Heart left ventricle (tissue), 13 donors: ENCODE measurements at regions not wholly inside any gene's neighbourhood (a gene's known extent, or its start where the extent isn't known, plus 50 kb on each side); places are given as distances from the start of the nearest gene placed in this dataset.

Experiments used
- CTCF ChIP-seq, 12 donors: fragments of 200-600 bp; sonication (generic) in 4 of 12; IDR thresholded peaks; one replicate each; pipeline versions ENCODE4 v1.5.0 to v1.8.0; 2018 to 2022; ENCODE audit warnings: antibody characterized with exemption in 12 of 12, mild to moderate bottlenecking in 5 of 12
- POLR2A ChIP-seq, 2 donors: fragments of 450-650 bp; IDR thresholded peaks; one replicate each; pipeline ENCODE4 v1.6.1; 2017; ENCODE audit warnings: antibody characterized with exemption in 2 of 2, mild to moderate bottlenecking in 2 of 2, moderate library complexity in 2 of 2
- donor health status: ischemic (EF 13 %, LVEDD 7.1; RV severe dilation, severe dysfunction).
- donor health status: DM: no; HTN: yes; CAD: no.
- donor health status: DM: no; HTN: no; CAD: no.
- donor health status: ischemic (EF 25% LVEDD 6.9; RV normal size, moderate dysfunction).
- donor health status: ischemic (EF 25% LVEDD 5.7; RV mildly dilated, moderate dysfunction).
- donor health status: ischemic (EF 35%, LVEDD 5.7; RV mildly dilated, moderate dysfunction).
- donor health status: nonischemic (EF 11% LVEDD 7.7; RV severe dilation, severe dysfunction).
- donor health status: DM: yes; HTN: yes; CAD: no.
- donor health status: PGD.
- donor health status: ischemic (EF 29% LVEDD 5.4; RV normal size, mild dysfunction).
- donor health status: nonischemic (EF 23%, LVEDD 6.1; RV moderate dilation, normal function).

- TF ChIP-seq CTCF (IDR thresholded peaks at IDR 0.05) (no peak), POLR2A (IDR thresholded peaks at IDR 0.05) (no peak)
Measured at GRCh38 chr3:117637666-117638065, 928.1 kb downstream of the TUSC7 start.
